Endodermal cell (in vitro differentiated cells): ENCODE measurements at regions not wholly inside any gene's neighbourhood (a gene's known extent, or its start where the extent isn't known, plus 50 kb on each side); places are given as distances from the start of the nearest gene placed in this dataset.

Source experiments
- DNase-seq: peaks from one replicate; pipeline ENCODE4 v3.0.0-alpha.2; 2017
- H3K27ac ChIP-seq: 2 replicates; pipeline ENCODE4 v1.5.1; 2013; ENCODE audit warnings: mild to moderate bottlenecking, low read depth, low read length, moderate library complexity
- H3K27me3 ChIP-seq: 2 replicates; pipeline ENCODE4 v1.6.1; 2013; ENCODE audit warnings: mild to moderate bottlenecking, low read length, moderate library complexity; ENCODE audit not compliant: insufficient read depth, control insufficient read depth, poor library complexity, severe bottlenecking
- H3K36me3 ChIP-seq: 2 replicates; pipeline ENCODE4 v1.7.0; 2013; ENCODE audit warnings: mild to moderate bottlenecking, low read length, moderate library complexity; ENCODE audit not compliant: control insufficient read depth, insufficient read depth
- H3K4me1 ChIP-seq: one replicate; pipeline ENCODE4 v1.7.0; 2013; ENCODE audit warnings: low read length; ENCODE audit not compliant: control insufficient read depth, insufficient read depth
- H3K4me3 ChIP-seq: 2 replicates; pipeline ENCODE4 v1.5.1; 2013; ENCODE audit warnings: mild to moderate bottlenecking, low read length, moderate library complexity
- H3K9ac ChIP-seq: 2 replicates; pipeline ENCODE4 v1.6.1; 2013; ENCODE audit warnings: mild to moderate bottlenecking, low read length, moderate library complexity; ENCODE audit not compliant: poor library complexity, severe bottlenecking; ENCODE audit errors: extremely low read depth
- H3K9me3 ChIP-seq: 2 replicates; pipeline ENCODE4 v1.6.1; 2013; ENCODE audit warnings: mild to moderate bottlenecking, low read length, moderate library complexity; ENCODE audit not compliant: control insufficient read depth
- H3K27ac Mint-ChIP-seq: 2 replicates; pipeline ENCODE4 v1.8.0; 2020; ENCODE audit warnings: mixed read lengths
- H3K27me3 Mint-ChIP-seq: 2 replicates; pipeline ENCODE4 v1.8.0; 2021; ENCODE audit warnings: mild to moderate bottlenecking, mixed read lengths; ENCODE audit not compliant: insufficient read depth
- H3K36me3 Mint-ChIP-seq: 2 replicates; pipeline ENCODE4 v1.8.0; 2020; ENCODE audit warnings: low read depth, mixed read lengths
- H3K4me1 Mint-ChIP-seq: 2 replicates; pipeline ENCODE4 v1.8.0; 2020; ENCODE audit warnings: mixed read lengths
- H3K4me3 Mint-ChIP-seq: 2 replicates; pipeline ENCODE4 v1.8.0; 2020; ENCODE audit warnings: mild to moderate bottlenecking, moderate library complexity, mixed read lengths
- H3K9me3 Mint-ChIP-seq: 2 replicates; pipeline ENCODE4 v1.8.0; 2020; ENCODE audit warnings: mild to moderate bottlenecking, mixed read lengths
- WGBS, 2 experiments: methylation state at CpG; one replicate each; pipeline versions ENCODE4 v1.1.5 to v1.1.7; 2013; ENCODE audit warnings: missing lambda C conversion rate in 2 of 2, mixed read lengths in 1 of 2; ENCODE audit not compliant: insufficient coverage in 1 of 2, insufficient read length in 1 of 2; 5-methylcytosine and 5-hydroxymethylcytosine counted together
- TF ChIP-seq, protein P1 (sequence below): fragments of 200-600 bp; sonication (generic); conservative IDR thresholded peaks from 2 replicates; pipeline ENCODE4 v1.5.0; 2021; ENCODE audit warnings: antibody characterized with exemption, mild to moderate bottlenecking

DNA sequence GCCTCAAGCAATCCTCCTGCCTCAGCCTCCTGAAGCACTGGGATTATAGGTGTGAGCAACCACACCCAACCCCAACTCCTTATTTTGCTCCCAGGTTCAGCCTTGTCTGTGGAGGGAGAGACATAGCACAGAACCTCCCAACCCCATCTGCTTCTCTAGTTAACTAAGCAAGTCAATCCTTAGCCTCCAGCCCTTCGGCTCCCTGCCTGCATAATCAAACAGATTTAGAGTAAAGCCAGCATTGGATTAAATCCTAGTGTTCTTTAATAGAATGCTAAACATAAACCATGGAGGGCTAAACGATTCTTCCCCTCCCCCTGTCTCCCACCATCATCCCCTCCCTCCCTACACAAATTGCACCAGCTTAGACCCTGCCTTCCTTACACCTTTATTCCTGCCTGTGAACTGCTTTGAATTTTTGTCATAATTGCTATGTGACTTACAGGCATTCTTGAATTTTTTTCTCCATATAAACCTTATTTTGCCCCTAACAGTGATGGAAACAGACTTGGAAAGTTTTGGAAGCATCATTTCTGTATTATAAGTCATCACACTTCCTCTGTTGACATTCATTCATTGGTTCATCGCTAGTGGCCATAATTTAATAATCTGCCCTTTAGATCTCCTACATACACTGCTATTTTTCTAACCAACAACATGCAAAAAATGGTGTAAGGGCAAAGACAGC, 72.6 kb upstream of the TOMM7 start:
- H3K4me3 ChIP-seq: no peak overlapping the region
- H3K9ac ChIP-seq: no peak overlapping the region
- Mint-ChIP-seq H3K27ac (no peak overlapping the region), H3K4me3 (no peak overlapping the region), H3K36me3 (peaks cover 7% of the 10 kb centered on the region), H3K9me3 (peaks cover 13% of the 10 kb centered on the region), H3K4me1 (peaks cover 13% of the 10 kb centered on the region), H3K27me3 (no peaks in the 10 kb centered on the region)
- H3K36me3 ChIP-seq: no peaks in the 10 kb centered on the region
- no peak for DNase-seq
- 73 to 93% methylated on average over 2 to 3 of the region's 3 CpGs for WGBS, 2 experiments
- no peak overlapping the region for H3K27ac ChIP-seq
- peaks cover 14% of the 10 kb centered on the region for H3K9me3 ChIP-seq
- TF ChIP-seq, protein P1, sequence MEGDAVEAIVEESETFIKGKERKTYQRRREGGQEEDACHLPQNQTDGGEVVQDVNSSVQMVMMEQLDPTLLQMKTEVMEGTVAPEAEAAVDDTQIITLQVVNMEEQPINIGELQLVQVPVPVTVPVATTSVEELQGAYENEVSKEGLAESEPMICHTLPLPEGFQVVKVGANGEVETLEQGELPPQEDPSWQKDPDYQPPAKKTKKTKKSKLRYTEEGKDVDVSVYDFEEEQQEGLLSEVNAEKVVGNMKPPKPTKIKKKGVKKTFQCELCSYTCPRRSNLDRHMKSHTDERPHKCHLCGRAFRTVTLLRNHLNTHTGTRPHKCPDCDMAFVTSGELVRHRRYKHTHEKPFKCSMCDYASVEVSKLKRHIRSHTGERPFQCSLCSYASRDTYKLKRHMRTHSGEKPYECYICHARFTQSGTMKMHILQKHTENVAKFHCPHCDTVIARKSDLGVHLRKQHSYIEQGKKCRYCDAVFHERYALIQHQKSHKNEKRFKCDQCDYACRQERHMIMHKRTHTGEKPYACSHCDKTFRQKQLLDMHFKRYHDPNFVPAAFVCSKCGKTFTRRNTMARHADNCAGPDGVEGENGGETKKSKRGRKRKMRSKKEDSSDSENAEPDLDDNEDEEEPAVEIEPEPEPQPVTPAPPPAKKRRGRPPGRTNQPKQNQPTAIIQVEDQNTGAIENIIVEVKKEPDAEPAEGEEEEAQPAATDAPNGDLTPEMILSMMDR: no peak
- H3K4me1 ChIP-seq: no peaks in the 10 kb centered on the region
- no peaks in the 10 kb centered on the region for H3K27me3 ChIP-seq

DNA sequence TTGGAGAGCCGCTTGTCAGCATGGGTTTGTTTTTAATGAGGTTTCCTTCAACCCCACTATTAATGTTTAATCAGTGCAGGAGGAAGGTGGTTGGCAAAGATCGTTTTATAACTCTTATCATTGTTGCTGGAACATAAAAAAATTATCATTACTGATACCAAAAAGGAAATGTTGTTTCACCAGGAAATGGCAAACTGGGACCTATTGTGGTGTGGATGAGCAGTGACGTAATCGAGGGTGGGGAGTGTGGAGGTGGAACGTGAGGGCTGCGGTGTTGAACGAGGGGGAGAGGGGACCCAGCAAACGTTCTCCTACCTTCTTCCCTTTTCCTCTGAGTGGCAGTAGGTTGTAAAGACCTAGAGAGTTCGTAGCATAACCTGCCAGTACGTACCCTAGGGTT, 71.9 kb upstream of the TOMM7 start:
- no peaks in the 10 kb centered on the region for H3K27me3 ChIP-seq
- H3K27ac ChIP-seq: no peak overlapping the region
- peaks cover 14% of the 10 kb centered on the region for H3K9me3 ChIP-seq
- DNase-seq: no peak
- no peak overlapping the region for H3K9ac ChIP-seq
- H3K36me3 Mint-ChIP-seq: peaks cover 7% of the 10 kb centered on the region
- H3K27ac Mint-ChIP-seq: no peak overlapping the region
- no peak overlapping the region for H3K4me3 Mint-ChIP-seq
- no peaks in the 10 kb centered on the region for H3K36me3 ChIP-seq
- WGBS, 2 experiments: 83 to 93% methylated on average over 2 to 9 of the region's 10 CpGs
- TF ChIP-seq, protein P1: no peak
- peaks cover 13% of the 10 kb centered on the region for H3K4me1 Mint-ChIP-seq
- H3K9me3 Mint-ChIP-seq: peaks cover 13% of the 10 kb centered on the region
- H3K4me3 ChIP-seq: no peak overlapping the region
- no peaks in the 10 kb centered on the region for H3K27me3 Mint-ChIP-seq
- H3K4me1 ChIP-seq: no peaks in the 10 kb centered on the region

DNA sequence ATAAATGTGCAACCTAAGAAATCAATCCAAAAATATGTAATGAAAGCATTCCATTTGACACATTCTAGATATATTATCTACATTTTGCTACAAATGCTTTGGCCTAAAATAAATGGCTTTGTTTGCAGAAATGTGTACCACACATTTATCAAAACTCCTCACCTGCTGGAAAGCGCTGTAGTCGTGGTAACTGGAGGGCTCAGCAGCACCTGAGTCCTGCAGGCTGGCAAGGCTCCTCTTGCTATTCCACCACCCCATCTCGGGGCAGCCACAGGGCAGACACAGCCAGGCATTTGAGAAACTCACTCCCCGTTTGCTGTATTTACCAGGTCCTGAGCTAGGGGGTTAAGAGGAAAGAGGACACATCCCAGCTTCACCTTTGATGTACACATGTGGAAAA, 68.1 kb upstream of the TOMM7 start:
- Histone ChIP-seq H3K27me3 (no peaks in the 10 kb centered on the region), H3K9me3 (no peaks in the 10 kb centered on the region), H3K4me3 (no peak overlapping the region), H3K9ac (no peak overlapping the region), H3K27ac (no peak overlapping the region), H3K4me1 (no peaks in the 10 kb centered on the region), H3K36me3 (no peaks in the 10 kb centered on the region)
- 94 to 97% methylated on average over 3 to 4 of the region's 4 CpGs for WGBS, 2 experiments
- Mint-ChIP-seq H3K9me3 (no peaks in the 10 kb centered on the region), H3K36me3 (no peaks in the 10 kb centered on the region), H3K4me1 (peaks cover 8% of the 10 kb centered on the region), H3K27ac (no peak overlapping the region), H3K27me3 (no peaks in the 10 kb centered on the region), H3K4me3 (no peak overlapping the region)
- DNase-seq: no peak
- TF ChIP-seq, protein P1: no peak
